ENCODE measurements at regions not wholly inside any gene's neighbourhood (a gene's known extent, or its start where the extent isn't known, plus 50 kb on each side); places are given as distances from the start of the nearest gene placed in this dataset.

DNA sequence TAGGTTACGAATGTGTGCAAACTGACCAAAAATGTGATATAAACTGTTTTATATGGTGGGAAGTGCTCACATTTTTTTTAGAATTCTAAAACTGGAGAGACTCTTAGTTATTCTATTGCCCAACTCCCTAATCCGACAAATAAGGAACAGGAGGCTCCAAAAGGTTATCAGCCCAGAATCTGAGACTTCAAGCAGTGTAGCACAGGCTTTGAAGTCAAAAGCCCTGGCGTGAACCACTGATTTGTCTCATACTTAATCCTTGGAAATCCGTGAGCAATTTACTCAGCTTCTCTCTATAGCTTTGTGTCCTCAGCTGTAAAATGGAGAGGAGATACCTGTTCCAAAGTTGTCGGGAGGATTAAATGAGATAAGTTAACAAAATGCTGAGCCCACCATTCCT lies 368.8 kb upstream of the SASH1 start:
- no peak overlapping the region for H4K8ac ChIP-seq (ENCODE audit: low read depth in 2 of 2, low read length in 2 of 2)
- TF ChIP-seq POLR2A (IDR thresholded peaks at IDR 0.05; ENCODE audit: low read depth, low read length) (no peak), BHLHE40 (IDR thresholded peaks at IDR 0.05; ENCODE audit: low read depth, low read length) (no peak), MXI1 (IDR thresholded peaks at IDR 0.05; ENCODE audit: borderline replicate concordance, low read depth, low read length) (no peak), MAZ (IDR thresholded peaks at IDR 0.05; ENCODE audit: borderline replicate concordance, low read depth, low read length) (no peak), RCOR1 (IDR thresholded peaks at IDR 0.05; ENCODE audit: insufficient replicate concordance, low read length) (no peak), NFE2L2 (IDR thresholded peaks at IDR 0.05; ENCODE audit: low read depth, low read length) (no peak), FOS (IDR thresholded peaks at IDR 0.05; ENCODE audit: low read depth, low read length) (no peak), CHD1 (IDR thresholded peaks at IDR 0.05; ENCODE audit: low read depth, low read length) (no peak), SMC3 (IDR thresholded peaks at IDR 0.05; ENCODE audit: low read depth, low read length) (no peak), CEBPB (IDR thresholded peaks at IDR 0.05; ENCODE audit: low read depth, low read length) (no peak), RFX5 (IDR thresholded peaks at IDR 0.05; ENCODE audit: low read depth, low read length) (no peak), RAD21 (IDR thresholded peaks at IDR 0.05; ENCODE audit: low read length) (no peak), MAFK (IDR thresholded peaks at IDR 0.05; ENCODE audit: low read depth, low read length) (no peak)
- TF ChIP-seq, protein P1, sequence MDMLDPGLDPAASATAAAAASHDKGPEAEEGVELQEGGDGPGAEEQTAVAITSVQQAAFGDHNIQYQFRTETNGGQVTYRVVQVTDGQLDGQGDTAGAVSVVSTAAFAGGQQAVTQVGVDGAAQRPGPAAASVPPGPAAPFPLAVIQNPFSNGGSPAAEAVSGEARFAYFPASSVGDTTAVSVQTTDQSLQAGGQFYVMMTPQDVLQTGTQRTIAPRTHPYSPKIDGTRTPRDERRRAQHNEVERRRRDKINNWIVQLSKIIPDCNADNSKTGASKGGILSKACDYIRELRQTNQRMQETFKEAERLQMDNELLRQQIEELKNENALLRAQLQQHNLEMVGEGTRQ (IDR thresholded peaks at IDR 0.05; ENCODE audit: low read depth, low read length) = no peak
- TF ChIP-seq, protein P2, sequence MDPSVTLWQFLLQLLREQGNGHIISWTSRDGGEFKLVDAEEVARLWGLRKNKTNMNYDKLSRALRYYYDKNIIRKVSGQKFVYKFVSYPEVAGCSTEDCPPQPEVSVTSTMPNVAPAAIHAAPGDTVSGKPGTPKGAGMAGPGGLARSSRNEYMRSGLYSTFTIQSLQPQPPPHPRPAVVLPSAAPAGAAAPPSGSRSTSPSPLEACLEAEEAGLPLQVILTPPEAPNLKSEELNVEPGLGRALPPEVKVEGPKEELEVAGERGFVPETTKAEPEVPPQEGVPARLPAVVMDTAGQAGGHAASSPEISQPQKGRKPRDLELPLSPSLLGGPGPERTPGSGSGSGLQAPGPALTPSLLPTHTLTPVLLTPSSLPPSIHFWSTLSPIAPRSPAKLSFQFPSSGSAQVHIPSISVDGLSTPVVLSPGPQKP (IDR thresholded peaks at IDR 0.05; ENCODE audit: borderline replicate concordance, low read depth, low read length) = no peak
- TF ChIP-seq, protein P3, sequence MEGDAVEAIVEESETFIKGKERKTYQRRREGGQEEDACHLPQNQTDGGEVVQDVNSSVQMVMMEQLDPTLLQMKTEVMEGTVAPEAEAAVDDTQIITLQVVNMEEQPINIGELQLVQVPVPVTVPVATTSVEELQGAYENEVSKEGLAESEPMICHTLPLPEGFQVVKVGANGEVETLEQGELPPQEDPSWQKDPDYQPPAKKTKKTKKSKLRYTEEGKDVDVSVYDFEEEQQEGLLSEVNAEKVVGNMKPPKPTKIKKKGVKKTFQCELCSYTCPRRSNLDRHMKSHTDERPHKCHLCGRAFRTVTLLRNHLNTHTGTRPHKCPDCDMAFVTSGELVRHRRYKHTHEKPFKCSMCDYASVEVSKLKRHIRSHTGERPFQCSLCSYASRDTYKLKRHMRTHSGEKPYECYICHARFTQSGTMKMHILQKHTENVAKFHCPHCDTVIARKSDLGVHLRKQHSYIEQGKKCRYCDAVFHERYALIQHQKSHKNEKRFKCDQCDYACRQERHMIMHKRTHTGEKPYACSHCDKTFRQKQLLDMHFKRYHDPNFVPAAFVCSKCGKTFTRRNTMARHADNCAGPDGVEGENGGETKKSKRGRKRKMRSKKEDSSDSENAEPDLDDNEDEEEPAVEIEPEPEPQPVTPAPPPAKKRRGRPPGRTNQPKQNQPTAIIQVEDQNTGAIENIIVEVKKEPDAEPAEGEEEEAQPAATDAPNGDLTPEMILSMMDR (conservative IDR thresholded peaks at IDR 0.05; ENCODE audit: low read depth, low read length) = no peak
- H4K20me1 ChIP-seq (ENCODE audit: insufficient read depth, low read length) = no peaks in the 10 kb centered on the region
- no peak overlapping the region for H4K91ac ChIP-seq (ENCODE audit: insufficient read depth, low read depth, low read length)
- H3K4me2 ChIP-seq (ENCODE audit: low read depth, low read length) = no peak overlapping the region
- DNase-seq = no peak
- H2BK120ac ChIP-seq (ENCODE audit: low read depth, low read length) = no peak overlapping the region
- no peak overlapping the region for H2BK5ac ChIP-seq (ENCODE audit: low read depth, low read length, poor library complexity, severe bottlenecking)
- H3K27ac ChIP-seq (ENCODE audit: insufficient read depth, low read length) = no peak overlapping the region
- no peak overlapping the region for H3K56ac ChIP-seq (ENCODE audit: extremely low read depth, insufficient read depth, low read length)
- no peaks in the 10 kb centered on the region for H3K79me1 ChIP-seq (ENCODE audit: low read depth in 1 of 2, low read length in 2 of 2)
- H3K9me3 ChIP-seq (ENCODE audit: control insufficient read depth, insufficient read depth, low read length) = no peaks in the 10 kb centered on the region
- ChIA-PET CTCF (no interaction called here), POLR2A (ENCODE audit: unreplicated experiment) (no interaction called here)
- H3K14ac ChIP-seq (replicated peaks; ENCODE audit: low read depth, low read length) = no peak overlapping the region
- H2BK15ac ChIP-seq (ENCODE audit: low read depth, low read length) = no peak overlapping the region
- H2AFZ ChIP-seq (replicated peaks; ENCODE audit: low read length, poor library complexity) = no peak overlapping the region
- no peak overlapping the region for H4K5ac ChIP-seq (ENCODE audit: low read depth, low read length)
- H2BK20ac ChIP-seq (ENCODE audit: low read depth, low read length) = no peak overlapping the region
- no peak overlapping the region for H3K23ac ChIP-seq (ENCODE audit: low read depth, low read length)
- no peak overlapping the region for H3K4ac ChIP-seq (ENCODE audit: low read depth, low read length)
- no peak overlapping the region for H2AK5ac ChIP-seq (ENCODE audit: low read depth, low read length)
- ATAC-seq (ENCODE audit: low read depth) = no peak
- BruUV-seq (replicated peaks) = no TSS peak
- in situ Hi-C loops (cut with MboI; ENCODE audit: low sequenced_read_pairs) = no loop called here
- no peaks in the 10 kb centered on the region for H3K4me1 ChIP-seq (ENCODE audit: control insufficient read depth, insufficient read depth, low read length)
- dilution Hi-C loops (cut with HindIII; ENCODE audit: low sequenced_read_pairs, unreplicated experiment) = no loop called here
- peaks cover 3% of the 10 kb centered on the region for H3K27me3 ChIP-seq (ENCODE audit: control insufficient read depth, insufficient read depth, low read length)
- no peak overlapping the region for H3K9ac ChIP-seq (ENCODE audit: low read depth, low read length)
- no peak overlapping the region for H2AK9ac ChIP-seq (replicated peaks; ENCODE audit: low read depth, low read length, poor library complexity)
- no peaks in the 10 kb centered on the region for H3K36me3 ChIP-seq (ENCODE audit: control insufficient read depth, insufficient read depth, low read length)
- intact Hi-C loops (cut with micrococcal nuclease) = no loop called here
- H3K4me3 ChIP-seq (ENCODE audit: insufficient read depth, low read depth, low read length) = no peak overlapping the region
- no peaks in the 10 kb centered on the region for H3K9me1 ChIP-seq (ENCODE audit: insufficient read depth, low read length)
- 83% methylated on average over 1 of the region's 5 CpGs; no CpG with 5 or more reads in 1 of the 2 experiments for WGBS, 2 experiments (ENCODE audit: extremely low coverage in 2 of 2, insufficient read length in 1 of 2)
- no peak overlapping the region for H3K18ac ChIP-seq (ENCODE audit: low read depth, low read length)

Measured in IMR-90 (cell line).